WERI-Rb-1 (cell line): ENCODE measurements at regions not wholly inside any gene's neighbourhood (a gene's known extent, or its start where the extent isn't known, plus 50 kb on each side); places are given as distances from the start of the nearest gene placed in this dataset.
A peak's percentile ranks its signal among the peaks of the same experiment; 100 is the strongest.

Source experiments
- DNase-seq: peaks from one replicate; pipeline ENCODE4 v3.0.0-alpha.2; 2020
- H3K27ac ChIP-seq: fragments of 250-450 bp; sonication (Bioruptor Pico); 2 replicates; pipeline ENCODE4 v1.5.1; 2020; ENCODE audit warnings: mild to moderate bottlenecking, moderate library complexity
- H3K27me3 ChIP-seq: fragments of 250-450 bp; sonication (Bioruptor Pico); 2 replicates; pipeline ENCODE4 v1.5.1; 2021; ENCODE audit warnings: mild to moderate bottlenecking, low read depth, moderate library complexity; ENCODE audit not compliant: insufficient read depth, severe bottlenecking
- H3K36me3 ChIP-seq: fragments of 250-450 bp; sonication (Bioruptor Pico); 2 replicates; pipeline ENCODE4 v1.5.1; 2020; ENCODE audit warnings: mild to moderate bottlenecking, moderate library complexity
- H3K4me3 ChIP-seq: 2 replicates; pipeline ENCODE4 v1.5.1; 2011; ENCODE audit warnings: low read depth, mild to moderate bottlenecking, control low read depth, low read length
- H3K9me3 ChIP-seq: fragments of 250-450 bp; sonication (Bioruptor Pico); 2 replicates; pipeline ENCODE4 v1.5.1; 2021; ENCODE audit warnings: mild to moderate bottlenecking, moderate library complexity; ENCODE audit not compliant: severe bottlenecking
- TF ChIP-seq, protein P1 (sequence below): IDR thresholded peaks from 2 replicates; pipeline ENCODE4 v1.5.1; 2011; ENCODE audit warnings: low read depth, mild to moderate bottlenecking, control low read depth, inconsistent platforms, low read length

DNA sequence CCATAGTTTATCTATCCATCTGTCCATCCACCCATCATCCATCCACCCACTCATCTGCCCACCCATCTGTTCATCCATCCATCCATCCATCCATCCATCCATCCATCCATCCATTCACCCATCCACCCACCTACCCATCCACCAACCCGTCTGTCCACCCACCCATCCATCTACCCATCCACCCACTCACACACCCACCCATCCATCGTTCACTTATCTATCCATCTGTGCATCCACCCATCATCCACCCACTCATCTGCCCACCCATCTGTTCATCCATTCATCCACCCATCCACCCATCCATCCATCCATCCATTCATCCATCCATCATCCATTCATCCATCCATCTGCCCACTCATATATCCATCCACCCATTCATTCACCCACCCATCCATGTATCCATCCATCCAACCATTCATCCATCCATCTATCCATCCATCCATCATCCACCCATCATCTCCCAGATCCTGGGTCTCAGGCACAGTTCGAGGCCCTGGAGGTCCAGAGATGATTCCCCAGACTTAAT lies 88.2 kb upstream of the WNT4 start:
- Histone ChIP-seq H3K27ac (no peak overlapping the region), H3K27me3 (no peaks in the 10 kb centered on the region), H3K4me3 (no peak overlapping the region), H3K9me3 (no peaks in the 10 kb centered on the region), H3K36me3 (no peaks in the 10 kb centered on the region)
- DNase-seq = no peak
- TF ChIP-seq, protein P1, sequence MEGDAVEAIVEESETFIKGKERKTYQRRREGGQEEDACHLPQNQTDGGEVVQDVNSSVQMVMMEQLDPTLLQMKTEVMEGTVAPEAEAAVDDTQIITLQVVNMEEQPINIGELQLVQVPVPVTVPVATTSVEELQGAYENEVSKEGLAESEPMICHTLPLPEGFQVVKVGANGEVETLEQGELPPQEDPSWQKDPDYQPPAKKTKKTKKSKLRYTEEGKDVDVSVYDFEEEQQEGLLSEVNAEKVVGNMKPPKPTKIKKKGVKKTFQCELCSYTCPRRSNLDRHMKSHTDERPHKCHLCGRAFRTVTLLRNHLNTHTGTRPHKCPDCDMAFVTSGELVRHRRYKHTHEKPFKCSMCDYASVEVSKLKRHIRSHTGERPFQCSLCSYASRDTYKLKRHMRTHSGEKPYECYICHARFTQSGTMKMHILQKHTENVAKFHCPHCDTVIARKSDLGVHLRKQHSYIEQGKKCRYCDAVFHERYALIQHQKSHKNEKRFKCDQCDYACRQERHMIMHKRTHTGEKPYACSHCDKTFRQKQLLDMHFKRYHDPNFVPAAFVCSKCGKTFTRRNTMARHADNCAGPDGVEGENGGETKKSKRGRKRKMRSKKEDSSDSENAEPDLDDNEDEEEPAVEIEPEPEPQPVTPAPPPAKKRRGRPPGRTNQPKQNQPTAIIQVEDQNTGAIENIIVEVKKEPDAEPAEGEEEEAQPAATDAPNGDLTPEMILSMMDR = no peak

DNA sequence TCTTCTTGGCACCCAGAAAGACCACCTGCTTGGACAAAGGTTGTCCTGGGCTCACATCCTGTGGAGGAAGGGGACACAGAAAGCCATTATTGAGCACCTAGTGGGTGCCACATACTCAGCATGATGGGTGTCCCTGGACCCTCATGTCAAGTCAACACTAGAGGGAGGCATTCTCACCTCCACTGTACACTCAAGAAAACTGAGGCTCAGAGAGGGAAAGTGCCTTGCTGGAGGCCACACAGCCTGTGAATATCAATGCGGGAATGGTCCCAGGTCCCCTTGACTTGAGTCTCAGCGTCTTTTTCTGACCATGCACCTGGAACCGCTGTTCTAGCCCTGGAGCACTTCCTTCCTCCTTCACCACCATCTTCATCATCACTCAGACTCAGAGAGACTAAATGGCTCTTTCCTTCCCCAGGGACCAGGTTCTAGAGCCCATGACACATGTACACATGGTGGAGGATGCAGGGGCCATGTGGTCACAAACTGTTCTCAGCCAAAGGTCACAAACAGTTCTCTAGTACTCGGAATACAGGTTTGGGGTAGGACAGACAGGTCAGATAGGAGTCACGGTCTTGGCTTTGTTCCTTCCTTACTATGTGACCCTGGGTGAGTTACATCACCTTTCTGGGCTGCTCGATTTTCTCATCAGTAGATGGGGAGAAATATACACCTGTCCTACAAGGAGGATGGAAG lies 89.2 kb upstream of the WNT4 start:
- Histone ChIP-seq H3K36me3 (no peaks in the 10 kb centered on the region), H3K27me3 (no peaks in the 10 kb centered on the region), H3K4me3 (no peak overlapping the region), H3K9me3 (no peaks in the 10 kb centered on the region), H3K27ac (no peak overlapping the region)
- no peak for DNase-seq
- TF ChIP-seq, protein P1 = peak; percentile 15; the same call in 1 of the 2 replicates

DNA sequence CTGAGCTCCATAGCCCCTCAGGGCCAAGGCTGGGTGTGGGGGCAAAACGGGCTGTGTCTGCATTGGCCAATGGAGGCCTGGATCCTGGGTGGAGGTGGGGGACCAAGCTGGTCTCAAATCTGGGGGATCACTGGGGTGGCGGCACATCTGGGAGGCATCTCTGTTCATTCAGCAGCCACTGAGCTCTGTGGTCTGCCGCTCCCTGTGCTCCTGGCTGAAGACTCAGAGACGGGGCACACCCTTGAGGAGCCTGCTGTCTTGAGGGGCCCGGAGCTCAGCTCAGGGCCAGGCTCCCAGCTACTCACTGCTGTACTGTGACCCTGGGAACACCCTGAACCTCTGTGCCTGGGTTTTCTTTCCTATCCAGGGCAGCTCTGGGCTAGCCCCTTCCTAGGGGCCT lies 90.3 kb upstream of the WNT4 start:
- Histone ChIP-seq H3K4me3 (no peak overlapping the region), H3K9me3 (no peaks in the 10 kb centered on the region), H3K36me3 (no peaks in the 10 kb centered on the region), H3K27me3 (no peaks in the 10 kb centered on the region), H3K27ac (no peak overlapping the region)
- DNase-seq = no peak
- TF ChIP-seq, protein P1 = no peak

GRCh38 chr1:22234476-22235030 lies 91.7 kb upstream of the WNT4 start:
- TF ChIP-seq, protein P1 = no peak
- no peaks in the 10 kb centered on the region for H3K27me3 ChIP-seq

GRCh38 chr1:22236166-22236565 lies 93.3 kb upstream of the WNT4 start:
- DNase-seq = no peak
- Histone ChIP-seq H3K27me3 (no peaks in the 10 kb centered on the region), H3K4me3 (no peak overlapping the region), H3K27ac (no peak overlapping the region), H3K36me3 (no peaks in the 10 kb centered on the region), H3K9me3 (no peaks in the 10 kb centered on the region)
- TF ChIP-seq, protein P1 = no peak

More at GRCh38 chr1:22234476-22235030, 91.7 kb upstream of the WNT4 start:
- Histone ChIP-seq H3K36me3 (no peaks in the 10 kb centered on the region), H3K4me3 (no peak overlapping the region), H3K9me3 (no peaks in the 10 kb centered on the region), H3K27ac (no peak overlapping the region)
- no peak for DNase-seq
